ENCODE measurements at regions not wholly inside any gene's neighbourhood (a gene's known extent, or its start where the extent isn't known, plus 50 kb on each side); places are given as distances from the start of the nearest gene placed in this dataset.
A peak's percentile ranks its signal among the peaks of the same experiment; 100 is the strongest.

- DNase-seq (ENCODE audit: extremely low read depth in 1 of 2, low read depth in 1 of 2) = peak in 1 of 2 donors; percentile 14
Observed at GRCh38 chr2:235390108-235390815, 103.6 kb upstream of the AGAP1 start.

GRCh38 chr2:235390816-235391194 lies 103.0 kb upstream of the AGAP1 start:
- DNase-seq (ENCODE audit: extremely low read depth in 1 of 2, low read depth in 1 of 2) = no peak

- no peak for DNase-seq (ENCODE audit: extremely low read depth in 1 of 2, low read depth in 1 of 2)
Observed at GRCh38 chr2:235391921-235392615, 101.8 kb upstream of the AGAP1 start.

GRCh38 chr2:235394278-235394828 lies 99.5 kb upstream of the AGAP1 start:
- no peak for DNase-seq (ENCODE audit: extremely low read depth in 1 of 2, low read depth in 1 of 2)

- no peak for DNase-seq (ENCODE audit: extremely low read depth in 1 of 2, low read depth in 1 of 2)
Observed at GRCh38 chr2:235396071-235396846, 97.6 kb upstream of the AGAP1 start.

GRCh38 chr2:235398321-235398720 lies 95.5 kb upstream of the AGAP1 start:
- DNase-seq (ENCODE audit: extremely low read depth in 1 of 2, low read depth in 1 of 2) = no peak

GRCh38 chr2:235399895-235400294 lies 93.9 kb upstream of the AGAP1 start:
- no peak for DNase-seq (ENCODE audit: extremely low read depth in 1 of 2, low read depth in 1 of 2)

- DNase-seq (ENCODE audit: extremely low read depth in 1 of 2, low read depth in 1 of 2) = no peak
Observed at GRCh38 chr2:235402422-235402821, 91.4 kb upstream of the AGAP1 start.

- no peak for DNase-seq (ENCODE audit: extremely low read depth in 1 of 2, low read depth in 1 of 2)
Observed at GRCh38 chr2:235405612-235406361, 88.1 kb upstream of the AGAP1 start.

GRCh38 chr2:235406430-235406829 lies 87.4 kb upstream of the AGAP1 start:
- DNase-seq (ENCODE audit: extremely low read depth in 1 of 2, low read depth in 1 of 2) = no peak

- no peak for DNase-seq (ENCODE audit: extremely low read depth in 1 of 2, low read depth in 1 of 2)
Observed at GRCh38 chr2:235411905-235412485, 81.8 kb upstream of the AGAP1 start.

- DNase-seq (ENCODE audit: extremely low read depth in 1 of 2, low read depth in 1 of 2) = no peak
Observed at GRCh38 chr2:235413064-235413463, 80.8 kb upstream of the AGAP1 start.

- DNase-seq (ENCODE audit: extremely low read depth in 1 of 2, low read depth in 1 of 2) = no peak
Observed at GRCh38 chr2:235414422-235414821, 79.4 kb upstream of the AGAP1 start.

GRCh38 chr2:235416858-235417499 lies 76.9 kb upstream of the AGAP1 start:
- no peak for DNase-seq (ENCODE audit: extremely low read depth in 1 of 2, low read depth in 1 of 2)

- DNase-seq (ENCODE audit: extremely low read depth in 1 of 2, low read depth in 1 of 2) = no peak
Observed at GRCh38 chr2:235418918-235419317, 74.9 kb upstream of the AGAP1 start.

- no peak for DNase-seq (ENCODE audit: extremely low read depth in 1 of 2, low read depth in 1 of 2)
Observed at GRCh38 chr2:235419996-235420395, 73.8 kb upstream of the AGAP1 start.

- DNase-seq (ENCODE audit: extremely low read depth in 1 of 2, low read depth in 1 of 2) = no peak
Observed at GRCh38 chr2:235421618-235422017, 72.2 kb upstream of the AGAP1 start.

GRCh38 chr2:235430366-235431083 lies 63.3 kb upstream of the AGAP1 start:
- DNase-seq (ENCODE audit: extremely low read depth in 1 of 2, low read depth in 1 of 2) = no peak

Measured in activated CD8-positive, alpha-beta memory T cell treated with anti-CD3 and anti-CD28 coated beads for 1 hour (primary cell).